ENCODE measurements at regions not wholly inside any gene's neighbourhood (a gene's known extent, or its start where the extent isn't known, plus 50 kb on each side); places are given as distances from the start of the nearest gene placed in this dataset.

GRCh38 chr13:62483774-62484173 lies 1068.1 kb upstream of the PCDH20 start (continued):
- no peak for TF ChIP-seq IRF4 (IDR thresholded peaks at IDR 0.05; ENCODE audit: low read depth, low read length)

- ATAC-seq (no peak), FAIRE-seq (no peak), DNase-seq (ENCODE audit: low read depth, low spot score) (no peak)
- Histone ChIP-seq H3K79me2 (ENCODE audit: control insufficient read depth, insufficient read depth, low read length) (no peaks in the 10 kb centered on the region), H3K4me2 (ENCODE audit: control insufficient read depth, insufficient read depth) (no peak overlapping the region), H3K27me3 (replicated peaks in 1 of 2; ENCODE audit: control insufficient read depth in 2 of 2, insufficient read depth in 2 of 2, low read length in 1 of 2) (no peaks in the 10 kb centered on the region), H3K4me1 (ENCODE audit: control insufficient read depth, insufficient read depth, low read length) (no peaks in the 10 kb centered on the region), H3K9me3 (replicated peaks; ENCODE audit: control insufficient read depth, insufficient read depth, low read length) (no peaks in the 10 kb centered on the region), H3K4me3 (no peak overlapping the region), H3K27ac (ENCODE audit: control insufficient read depth, insufficient read depth) (no peak overlapping the region), H3K9ac (ENCODE audit: control insufficient read depth, insufficient read depth, low read length) (no peak overlapping the region), H2AFZ (ENCODE audit: control insufficient read depth, low read depth, low read length) (no peak overlapping the region), H4K20me1 (ENCODE audit: control insufficient read depth, insufficient read depth) (no peaks in the 10 kb centered on the region), H3K36me3 (ENCODE audit: control insufficient read depth in 2 of 2, insufficient read depth in 2 of 2, low read length in 1 of 2) (no peaks in the 10 kb centered on the region)
- 27% methylated on average over 3 of the region's 3 CpGs for WGBS (ENCODE audit: insufficient coverage, insufficient replicate concordance, low lambda C conversion rate, missing lambda C conversion rate)
- RAD21 ChIA-PET (ENCODE audit: unreplicated experiment) = no interaction called here
- SMC1A ChIA-PET (ENCODE audit: uncharacterized antibody, unreplicated experiment) = no interaction called here
- intact Hi-C loops (cut with micrococcal nuclease; ENCODE audit: unreplicated experiment) = no loop called here
- TF ChIP-seq YBX1 (IDR thresholded peaks at IDR 0.05) (no peak), CREB1 (IDR thresholded peaks at IDR 0.05; ENCODE audit: low read depth) (no peak), RELB (IDR thresholded peaks at IDR 0.05; ENCODE audit: low read depth) (no peak), NFIC (IDR thresholded peaks at IDR 0.05; ENCODE audit: low read depth, low read length) (no peak), ATF3 (IDR thresholded peaks at IDR 0.05; ENCODE audit: borderline replicate concordance, extremely low read depth, low read depth, low read length) (no peak), ZNF207 (IDR thresholded peaks at IDR 0.05; ENCODE audit: borderline replicate concordance) (no peak), POU2F2 (IDR thresholded peaks at IDR 0.05; ENCODE audit: borderline replicate concordance, low read depth, low read length) (no peak), IRF3 (IDR thresholded peaks at IDR 0.05) (no peak), IKZF2 (IDR thresholded peaks at IDR 0.05) (no peak), SMARCA5 (IDR thresholded peaks at IDR 0.05) (no peak), IRF5 (IDR thresholded peaks at IDR 0.05; ENCODE audit: borderline replicate concordance) (no peak), POLR2AphosphoS2 (IDR thresholded peaks at IDR 0.05; ENCODE audit: low read depth, low read length) (no peak), ATF2 (IDR thresholded peaks at IDR 0.05; ENCODE audit: low read length) (no peak), TARDBP (IDR thresholded peaks at IDR 0.05; ENCODE audit: borderline replicate concordance) (no peak), NBN (IDR thresholded peaks at IDR 0.05) (no peak)
- in situ Hi-C loops (cut with MboI) = no loop called here
- CTCF ChIA-PET = no interaction called here
- no TSS peak for BruUV-seq (replicated peaks)
- POLR2A ChIA-PET = no interaction called here
Observed at GRCh38 chr13:62482351-62482750, 1066.7 kb upstream of the PCDH20 start.
